GM18508 (cell line): ENCODE measurements at regions not wholly inside any gene's neighbourhood (a gene's known extent, or its start where the extent isn't known, plus 50 kb on each side); places are given as distances from the start of the nearest gene placed in this dataset.

Experiments
- ATAC-seq: cut with Tn5 transposase; IDR thresholded peaks from one replicate; pipeline ENCODE4 v1.9.1; 2021; ENCODE audit warnings: moderate number of reproducible peaks; ENCODE audit not compliant: insufficient read depth, unreplicated experiment

DNA sequence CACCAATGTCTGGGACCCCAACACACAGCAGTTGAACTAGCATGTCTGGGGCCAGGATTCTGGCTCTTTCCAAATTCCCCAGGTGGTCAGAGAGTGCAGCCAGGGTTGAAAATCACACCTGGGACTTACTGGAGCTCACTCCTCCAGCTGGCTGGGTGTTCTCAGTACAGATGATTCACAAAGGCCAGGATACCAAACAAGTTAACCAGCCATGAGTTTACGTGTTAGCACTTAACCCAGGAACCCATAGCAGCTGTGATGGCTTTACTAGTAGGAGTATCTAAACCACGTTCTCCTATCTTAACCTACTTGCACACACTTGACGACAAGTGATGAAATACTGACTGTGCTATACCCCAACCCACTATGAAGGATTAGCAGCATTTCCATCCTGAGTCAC is 222.8 kb downstream of the FBXO15 start:
- ATAC-seq: no peak

DNA sequence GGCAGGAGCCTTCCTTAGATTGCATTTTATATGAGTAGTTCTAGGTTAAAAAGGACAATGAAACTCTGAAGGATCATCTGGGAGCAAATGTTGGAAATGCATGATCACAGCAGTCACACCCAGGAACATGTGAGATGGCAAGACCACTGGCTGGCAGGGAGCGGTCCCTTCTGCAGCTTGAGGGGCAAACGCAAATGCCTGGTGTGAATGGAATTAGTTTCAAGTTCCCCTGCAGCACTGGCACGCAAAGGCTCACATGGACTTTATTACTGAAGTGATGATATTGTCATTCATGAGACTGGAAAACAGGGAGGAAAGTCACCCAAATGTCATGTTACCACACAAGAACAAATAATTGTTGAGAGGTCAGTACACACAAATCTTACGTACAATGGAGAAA is 223.3 kb downstream of the FBXO15 start:
- no peak for ATAC-seq

DNA sequence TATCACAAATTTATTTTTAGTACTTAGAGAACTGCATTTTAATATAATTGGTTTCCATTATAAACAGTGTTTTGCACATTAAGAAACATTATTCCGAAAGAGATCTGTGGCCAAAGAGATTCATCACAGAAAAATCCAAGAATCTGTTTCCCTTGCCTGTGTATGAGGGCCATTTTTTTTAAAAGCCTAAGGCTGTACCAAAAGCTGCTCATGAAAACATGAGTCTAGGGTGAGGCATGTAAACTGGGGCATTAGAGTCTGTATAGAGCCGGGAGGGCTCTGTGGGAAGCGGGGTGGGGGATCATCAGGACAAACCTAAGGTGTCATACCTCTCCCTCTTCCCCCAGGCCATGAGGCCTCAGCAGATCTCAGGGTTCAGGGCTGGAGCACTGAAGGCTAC is 223.8 kb downstream of the FBXO15 start:
- ATAC-seq: no peak

DNA sequence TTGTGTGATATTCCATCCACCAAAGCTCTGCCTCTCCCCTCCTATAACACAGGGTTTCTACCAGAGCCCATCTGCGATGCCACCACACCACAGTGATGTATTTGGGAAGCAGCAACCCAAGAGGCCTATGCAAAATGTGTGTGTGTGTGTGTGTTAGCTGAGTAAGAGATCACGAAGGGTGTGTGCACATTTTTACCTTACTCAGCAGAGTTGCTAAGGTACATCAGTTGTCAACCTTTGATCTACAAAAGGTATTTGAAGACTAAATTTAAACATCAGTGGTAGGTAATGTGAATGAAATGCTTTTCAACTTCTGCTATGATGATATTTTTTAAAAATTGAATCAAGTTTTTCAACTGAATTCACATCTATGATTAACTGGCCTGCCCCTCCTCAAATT is 227.6 kb downstream of the FBXO15 start:
- no peak for ATAC-seq

DNA sequence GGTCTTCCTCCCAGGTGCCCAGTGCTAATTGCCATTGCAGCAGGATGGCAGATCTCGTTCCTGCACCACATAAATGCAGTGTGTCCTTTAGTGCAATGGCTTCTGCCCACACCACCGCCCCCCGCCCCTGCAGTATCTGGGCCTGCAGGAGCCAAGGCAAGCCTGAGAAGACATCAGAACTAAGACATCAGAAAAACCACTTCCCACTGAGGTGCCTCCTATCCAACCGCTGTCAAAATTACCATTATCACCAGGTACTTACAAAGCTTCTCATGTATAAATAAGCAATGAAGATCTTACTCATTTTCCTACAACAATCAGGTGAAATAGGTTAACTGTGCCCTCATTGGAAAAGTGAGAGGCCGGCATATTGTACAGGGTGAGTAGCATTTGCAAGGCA is 228.8 kb downstream of the FBXO15 start:
- ATAC-seq: no peak

DNA sequence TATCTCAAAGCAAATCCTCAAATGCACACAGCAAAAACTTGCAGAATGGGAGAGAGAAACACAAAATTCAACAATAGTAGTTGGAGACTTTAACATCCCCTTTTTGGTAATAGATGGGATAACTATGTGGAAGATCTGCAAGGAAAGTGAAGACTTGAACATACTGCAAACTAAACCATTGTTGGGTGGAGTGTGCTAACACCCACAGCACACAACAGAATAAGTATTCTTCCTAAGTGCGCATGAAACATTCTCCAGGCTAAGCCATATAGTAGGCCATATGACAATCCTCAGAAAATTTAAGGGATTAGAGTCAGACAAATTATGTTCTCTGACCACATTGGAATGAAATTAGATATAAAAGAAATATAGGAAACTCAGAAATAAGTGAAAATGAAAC is 230.6 kb downstream of the FBXO15 start:
- ATAC-seq: no peak

DNA sequence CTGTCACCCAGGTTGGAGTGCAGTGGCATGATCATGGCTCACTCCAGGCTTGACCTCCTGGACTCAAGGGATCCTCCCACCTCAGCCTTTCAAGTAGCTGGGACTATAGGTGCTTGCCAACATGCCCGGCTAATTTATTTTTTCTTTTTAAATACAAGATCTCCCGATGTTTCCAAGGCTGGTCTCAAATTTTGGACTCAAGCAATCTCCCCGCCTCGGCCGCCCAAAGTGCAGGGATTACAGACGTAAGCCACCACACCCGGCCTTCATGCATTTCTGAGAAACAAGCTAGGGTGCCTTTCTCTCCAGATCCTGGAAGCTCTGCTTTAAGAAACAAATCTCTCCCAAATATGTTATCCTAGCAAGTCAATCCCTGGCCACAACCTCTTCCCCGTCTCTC is 234.1 kb downstream of the FBXO15 start:
- no peak for ATAC-seq

DNA sequence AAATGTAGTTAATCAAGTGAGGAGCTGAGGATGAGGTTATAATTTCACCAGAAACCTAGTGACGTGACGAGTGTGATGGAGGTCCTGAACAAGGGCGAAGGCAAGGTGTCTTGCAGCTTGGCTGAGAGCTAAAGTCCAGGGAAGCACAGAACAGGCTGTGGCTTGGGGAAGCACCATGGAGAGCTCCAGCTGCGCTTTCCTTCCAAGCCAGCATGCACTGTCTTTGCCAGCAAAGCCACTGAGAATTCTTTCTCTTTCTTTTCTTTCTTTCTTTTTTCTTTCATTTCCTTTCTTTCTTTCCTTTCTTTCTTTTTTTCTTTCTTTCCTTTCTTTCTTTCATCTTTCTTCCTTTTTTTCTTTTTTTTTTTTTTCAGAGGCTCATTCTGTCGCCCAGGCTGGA is 239.3 kb downstream of the FBXO15 start:
- no peak for ATAC-seq

DNA sequence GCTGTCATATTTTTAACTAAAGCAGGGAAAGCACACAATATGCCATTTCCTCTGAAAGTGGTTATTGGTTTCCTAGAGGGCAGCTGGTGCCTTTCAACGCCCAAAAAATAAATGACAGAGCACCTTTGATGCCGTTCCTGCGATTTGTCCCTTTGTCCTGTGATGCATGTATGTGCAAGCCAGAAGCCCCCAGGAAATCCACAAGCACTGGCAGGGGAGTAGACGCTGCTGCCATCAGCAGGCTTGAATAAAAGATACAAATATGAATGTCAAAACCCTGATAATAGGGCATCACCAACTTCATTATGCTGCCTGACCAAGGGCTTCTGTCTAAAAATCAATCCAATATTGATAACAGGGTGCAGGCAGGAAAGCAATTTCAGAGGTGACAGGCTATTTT is 246.1 kb downstream of the FBXO15 start:
- ATAC-seq: no peak

DNA sequence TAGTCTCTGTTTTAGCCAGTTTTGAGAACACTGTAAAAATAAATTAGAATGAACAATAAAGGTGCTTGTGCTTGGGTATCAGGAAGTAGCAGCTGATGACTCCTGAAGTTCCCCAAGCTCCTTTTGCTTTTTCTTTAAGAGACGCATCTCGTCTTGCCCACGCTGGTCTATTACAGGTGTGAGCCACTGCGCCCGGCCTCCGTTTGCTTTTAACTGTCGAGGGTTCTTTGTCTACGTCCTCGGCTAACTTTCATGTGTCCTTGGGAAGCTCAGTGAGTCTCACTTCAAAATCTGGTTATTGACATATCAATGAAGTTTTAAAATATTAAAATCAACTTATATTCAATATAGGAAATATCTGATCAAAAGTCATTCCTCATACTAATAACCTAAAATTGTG is 246.5 kb downstream of the FBXO15 start:
- no peak for ATAC-seq

DNA sequence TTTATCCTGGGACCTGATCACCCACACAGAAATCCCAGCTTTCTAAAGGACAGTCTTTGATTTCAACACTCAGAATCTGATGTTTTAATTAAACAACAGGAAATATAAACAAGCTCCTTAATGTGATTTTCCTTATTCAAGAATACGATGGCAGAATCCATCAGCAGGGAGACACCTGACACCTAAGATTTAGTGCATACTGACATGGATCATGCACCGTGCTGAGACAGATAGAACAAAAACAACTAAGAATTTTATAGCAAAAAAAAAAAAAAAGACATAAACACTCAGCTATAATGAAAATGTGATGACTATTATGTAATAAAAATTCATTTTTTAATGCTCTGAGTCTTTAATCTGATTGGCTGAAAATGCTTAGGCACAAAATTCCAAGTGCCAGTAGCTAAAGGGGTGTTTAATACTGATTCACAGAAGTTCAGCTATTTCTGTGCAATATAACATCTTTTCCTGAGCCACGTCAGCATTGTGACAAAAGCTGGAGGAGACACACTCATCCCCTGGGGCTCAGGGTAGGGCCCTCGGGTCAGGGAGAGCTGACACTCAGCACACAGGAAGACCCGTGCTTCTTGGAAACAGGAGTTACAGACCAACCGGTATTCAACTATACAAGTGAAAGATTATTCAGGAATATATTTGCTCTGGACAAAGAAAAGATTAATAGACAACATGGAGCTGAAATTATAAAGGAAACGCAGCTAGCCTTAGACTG is 247.4 kb downstream of the FBXO15 start:
- no peak for ATAC-seq

DNA sequence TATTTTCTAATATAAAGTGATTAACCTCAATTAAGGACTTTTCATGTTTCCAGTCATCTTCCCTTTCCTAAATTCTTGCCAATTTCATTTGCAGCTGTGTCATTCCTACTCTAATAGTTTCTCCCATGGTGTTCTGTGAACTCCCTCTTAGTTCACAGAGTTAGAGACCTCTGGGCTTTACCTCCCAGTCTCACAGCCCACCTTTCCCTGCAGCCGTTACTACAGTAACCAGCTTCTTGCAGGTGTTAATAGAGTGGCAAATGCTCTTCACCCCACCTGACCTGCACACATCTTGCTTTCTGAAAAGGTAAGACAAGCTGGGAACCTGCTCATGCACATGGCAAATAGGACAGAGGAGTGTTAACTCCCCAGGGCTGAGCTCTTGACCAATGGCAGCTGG is 250.1 kb downstream of the FBXO15 start:
- no peak for ATAC-seq

DNA sequence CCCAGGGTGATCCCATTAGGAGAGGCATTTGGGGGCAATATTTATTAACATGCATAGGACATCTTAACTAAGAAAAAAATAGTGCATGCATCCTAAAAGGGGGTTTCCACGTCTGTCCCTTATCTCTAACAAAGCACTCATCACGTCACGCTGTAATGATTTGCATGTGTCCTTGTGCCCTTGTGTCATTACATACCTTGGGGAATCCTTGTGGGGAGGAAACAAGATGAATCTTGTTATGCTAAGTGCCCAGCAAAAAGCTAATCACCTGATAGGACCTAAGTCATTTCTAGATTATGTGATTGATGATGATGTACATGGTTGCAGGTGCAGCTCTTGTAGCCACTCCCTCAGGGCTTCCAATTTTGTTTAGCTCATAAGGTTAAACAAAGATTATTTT is 250.9 kb downstream of the FBXO15 start:
- peak; percentile 78 for ATAC-seq

DNA sequence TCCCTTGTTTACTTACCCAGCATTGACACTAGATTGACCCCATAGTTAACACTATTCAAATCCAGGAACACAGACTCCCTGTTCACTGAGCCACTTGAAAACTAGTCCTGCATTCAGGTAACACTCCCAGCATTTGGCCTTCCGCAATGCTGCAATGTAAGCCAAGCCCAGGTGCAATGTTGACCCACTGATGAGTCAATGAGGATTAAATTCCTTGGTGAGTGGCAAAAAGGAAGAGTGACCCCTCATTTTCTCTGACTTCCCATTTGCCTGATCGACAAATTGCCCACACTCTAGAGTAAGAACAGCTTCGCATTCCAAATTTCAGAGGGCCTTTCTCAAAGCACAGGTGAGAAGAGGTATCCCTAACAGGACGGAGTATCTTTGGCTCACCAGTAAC is 251.9 kb downstream of the FBXO15 start:
- ATAC-seq: no peak

DNA sequence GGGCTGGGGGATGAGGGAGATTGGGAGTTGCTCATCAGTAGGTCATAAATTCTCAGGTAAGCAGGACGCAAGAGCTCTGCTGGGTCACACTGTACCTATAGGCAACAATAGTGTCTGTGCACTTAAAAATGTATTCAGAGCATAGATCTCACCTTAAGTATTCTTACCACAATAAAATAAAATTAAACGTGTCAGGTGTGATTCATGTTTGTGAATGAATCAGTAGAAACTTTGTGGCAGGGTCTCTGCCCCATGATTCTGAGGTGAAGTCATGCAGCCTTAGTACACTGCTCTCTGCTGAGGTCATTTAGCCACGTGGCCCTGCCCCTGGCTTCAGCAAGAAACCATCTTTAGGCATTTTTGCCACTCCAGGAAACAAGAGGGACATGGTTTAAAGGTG is 253.8 kb downstream of the FBXO15 start:
- no peak for ATAC-seq

DNA sequence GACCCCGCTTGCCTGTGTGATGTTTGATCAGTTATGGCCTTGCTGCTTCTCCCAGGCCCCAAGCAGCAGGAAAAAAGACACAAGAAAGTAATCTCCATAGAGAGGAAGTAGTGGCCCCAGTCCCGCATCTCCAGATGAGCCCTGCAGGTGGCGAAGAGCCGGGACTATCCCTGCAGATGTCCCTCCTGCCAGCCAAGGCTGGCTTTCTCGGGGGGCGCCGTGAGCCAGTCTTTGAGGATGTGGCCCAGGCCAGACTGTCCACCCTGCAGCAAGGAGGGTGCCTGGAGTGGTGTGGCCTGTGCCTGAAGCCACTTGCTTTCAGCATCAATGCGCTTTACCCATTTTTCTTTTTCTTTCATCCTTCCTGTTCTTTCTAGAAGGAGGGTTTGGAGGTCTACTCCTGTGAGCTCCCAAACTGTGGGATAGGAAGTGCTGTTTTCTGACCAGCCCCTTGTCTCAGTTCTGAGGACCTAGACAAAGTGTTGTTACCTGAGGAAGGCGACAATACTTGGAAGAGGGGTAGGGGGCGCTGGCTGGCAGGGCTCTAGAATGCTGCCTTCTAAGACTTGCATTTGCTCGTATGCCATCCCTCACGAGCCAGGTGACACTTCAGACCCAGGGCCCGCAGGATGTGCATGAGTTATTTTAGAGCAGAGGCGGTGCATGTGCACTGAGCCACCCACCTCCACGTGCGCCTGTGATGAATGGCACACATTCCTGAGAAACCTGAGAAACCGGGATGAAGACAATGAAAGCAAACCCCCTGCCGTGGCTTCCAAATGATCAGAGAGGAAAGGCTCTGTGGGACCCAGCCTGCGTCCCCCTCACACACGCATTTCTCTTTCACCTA is 255.8 kb downstream of the FBXO15 start:
- ATAC-seq: no peak

DNA sequence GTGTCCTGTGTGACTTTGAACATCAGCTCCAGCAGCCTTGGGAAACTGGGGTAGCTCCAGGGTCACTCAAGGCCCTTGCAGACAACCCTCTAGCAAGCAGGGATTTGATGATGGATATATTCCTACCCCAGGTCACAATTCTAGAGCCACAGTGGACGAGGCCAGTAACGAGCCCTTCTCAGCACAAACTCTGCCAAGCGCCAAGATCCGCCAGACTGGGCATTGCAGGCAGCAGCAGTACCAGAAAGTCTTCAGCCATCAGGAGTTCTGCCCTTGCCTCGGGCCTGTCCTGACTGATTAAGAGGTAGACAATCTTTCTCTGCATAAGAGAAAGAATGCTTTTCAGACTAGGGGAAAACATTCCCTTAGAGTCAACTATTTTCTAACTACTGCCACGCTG is 259.1 kb downstream of the FBXO15 start:
- no peak for ATAC-seq

DNA sequence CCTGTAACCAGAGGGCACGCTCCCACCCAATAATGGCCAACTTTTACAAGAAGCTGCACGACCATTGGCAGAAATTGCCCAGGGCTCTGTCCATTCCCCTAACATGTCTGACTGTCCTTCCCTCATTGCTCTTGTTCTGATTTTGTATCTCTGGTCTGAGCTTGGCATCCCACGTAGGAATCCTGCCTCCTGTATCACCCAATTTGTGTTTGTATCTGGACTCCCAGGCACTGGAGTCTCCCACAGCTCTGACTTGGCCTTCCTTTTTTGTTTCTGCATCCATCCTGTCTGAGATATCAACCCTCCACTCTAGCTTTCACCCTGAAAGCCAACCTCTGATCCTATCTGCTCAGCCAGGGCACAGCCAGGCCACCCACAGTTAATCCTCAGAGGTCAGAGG is 259.8 kb downstream of the FBXO15 start:
- no peak for ATAC-seq

DNA sequence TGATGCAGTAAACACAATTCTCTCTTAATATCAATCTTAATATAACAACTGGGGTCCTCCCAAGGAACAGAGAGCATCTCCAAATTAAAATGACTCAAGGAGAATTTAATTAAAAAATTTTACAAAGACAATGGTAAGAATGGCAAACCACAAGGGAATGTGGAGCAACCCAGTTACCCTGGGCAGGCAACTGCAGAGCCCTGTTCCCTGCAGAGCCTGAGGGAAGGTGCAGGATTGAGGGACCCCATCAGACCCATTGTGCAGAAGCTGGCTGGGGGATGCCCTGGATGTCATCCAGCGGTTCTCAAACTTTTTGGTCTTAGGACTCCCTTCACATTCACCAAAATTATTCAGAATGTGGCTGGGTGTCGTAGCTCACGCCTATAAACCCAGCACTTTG is 262.8 kb downstream of the FBXO15 start:
- no peak for ATAC-seq

DNA sequence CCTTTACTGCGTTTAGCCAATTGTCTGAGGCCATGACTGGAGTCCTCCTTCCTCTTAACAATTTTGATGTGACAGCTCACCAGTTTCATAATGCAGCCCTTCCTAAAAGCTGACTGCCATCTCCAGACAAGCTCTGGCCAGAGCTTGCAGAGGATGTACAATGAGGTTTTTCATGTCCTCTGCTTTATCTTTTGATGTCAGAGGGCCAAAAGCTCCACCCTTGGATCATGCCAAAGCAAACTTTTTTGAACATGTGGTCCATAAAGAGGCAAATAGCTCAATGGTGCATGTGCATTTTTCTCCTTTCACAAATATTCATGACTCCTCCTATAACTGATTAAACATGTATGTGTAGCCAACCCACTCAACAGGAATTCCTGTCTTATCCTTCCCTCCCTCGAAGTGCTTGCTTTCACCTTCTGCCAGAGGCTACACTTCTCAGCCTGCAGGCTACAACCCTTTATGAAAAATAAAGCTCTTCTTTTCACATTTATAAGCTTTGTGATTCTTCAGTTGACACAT is 266.2 kb downstream of the FBXO15 start:
- ATAC-seq: no peak

DNA sequence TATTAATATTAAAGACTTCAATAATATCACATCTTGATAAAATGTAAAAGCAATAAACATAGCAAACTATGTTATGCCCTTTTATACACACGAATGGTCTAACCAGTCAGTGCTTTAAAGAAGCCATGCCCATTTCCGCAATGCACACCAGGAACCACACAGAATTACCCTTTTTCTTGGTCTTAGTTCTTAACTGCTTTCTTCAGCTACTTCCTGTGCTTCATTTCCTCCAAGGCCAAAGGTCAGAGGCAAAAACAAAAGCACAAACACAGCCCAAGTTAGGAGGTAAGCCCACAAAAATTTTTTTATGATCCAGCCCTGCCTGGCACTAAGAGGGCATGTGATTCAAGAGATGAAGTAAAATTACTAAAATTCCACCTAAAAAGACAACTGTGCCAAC is 267.2 kb downstream of the FBXO15 start:
- ATAC-seq: no peak

DNA sequence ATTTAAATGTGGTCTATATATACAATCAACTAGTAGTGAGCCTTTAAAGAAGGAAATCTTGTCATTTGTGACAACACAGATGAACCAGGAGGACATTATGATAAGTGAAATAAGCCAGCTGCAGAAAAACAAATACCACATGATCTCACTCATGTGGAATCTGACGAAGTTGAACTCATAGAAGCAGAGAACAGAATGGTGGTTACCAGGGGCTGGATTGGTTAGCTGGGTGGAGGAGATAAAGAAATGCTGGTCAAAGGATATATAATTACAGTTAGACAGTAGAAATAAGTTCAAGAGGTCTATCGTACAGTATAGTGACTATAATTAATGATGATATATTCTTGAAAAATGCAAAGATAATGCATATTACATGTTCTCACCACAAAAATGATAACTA is 267.9 kb downstream of the FBXO15 start:
- no peak for ATAC-seq
